ENCODE measurements at regions not wholly inside any gene's neighbourhood (a gene's known extent, or its start where the extent isn't known, plus 50 kb on each side); places are given as distances from the start of the nearest gene placed in this dataset.

DNA sequence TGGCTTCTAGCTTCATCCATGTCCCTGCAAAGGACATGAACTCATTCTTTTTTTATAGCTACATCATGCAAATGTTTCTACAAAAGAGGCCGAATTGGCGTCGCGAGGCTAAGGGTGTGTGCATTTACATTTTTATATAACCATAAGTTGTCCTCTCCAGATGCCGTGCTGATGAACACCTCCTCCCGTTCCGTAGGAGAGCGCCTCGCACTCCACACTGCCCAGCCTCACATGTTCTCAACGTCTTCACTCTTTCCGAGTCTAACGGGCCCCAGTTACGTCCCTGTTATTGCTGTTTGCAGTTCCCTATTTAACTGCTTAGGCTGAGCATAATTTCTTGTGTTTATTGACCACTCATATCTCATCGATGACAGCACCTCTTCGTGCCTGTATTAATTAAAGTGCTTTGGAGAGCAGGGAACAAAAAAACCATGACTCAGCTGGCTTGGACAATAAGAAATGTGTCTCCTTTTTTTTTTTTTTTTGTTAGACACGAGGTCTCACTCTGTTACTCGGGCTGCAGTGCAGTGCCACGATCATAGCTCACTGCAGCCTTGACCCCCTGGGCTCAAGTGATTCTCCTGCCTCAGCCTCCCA is 113.5 kb upstream of the SDK1 start:
- no peak for TF ChIP-seq EZH2phosphoT487 (IDR thresholded peaks at IDR 0.05; ENCODE audit: low read length)
- TF ChIP-seq CTCF (IDR thresholded peaks at IDR 0.05; ENCODE audit: low read length), result no peak

All from MM.1S (cell line).